ENCODE measurements at regions not wholly inside any gene's neighbourhood (a gene's known extent, or its start where the extent isn't known, plus 50 kb on each side); places are given as distances from the start of the nearest gene placed in this dataset.

DNA sequence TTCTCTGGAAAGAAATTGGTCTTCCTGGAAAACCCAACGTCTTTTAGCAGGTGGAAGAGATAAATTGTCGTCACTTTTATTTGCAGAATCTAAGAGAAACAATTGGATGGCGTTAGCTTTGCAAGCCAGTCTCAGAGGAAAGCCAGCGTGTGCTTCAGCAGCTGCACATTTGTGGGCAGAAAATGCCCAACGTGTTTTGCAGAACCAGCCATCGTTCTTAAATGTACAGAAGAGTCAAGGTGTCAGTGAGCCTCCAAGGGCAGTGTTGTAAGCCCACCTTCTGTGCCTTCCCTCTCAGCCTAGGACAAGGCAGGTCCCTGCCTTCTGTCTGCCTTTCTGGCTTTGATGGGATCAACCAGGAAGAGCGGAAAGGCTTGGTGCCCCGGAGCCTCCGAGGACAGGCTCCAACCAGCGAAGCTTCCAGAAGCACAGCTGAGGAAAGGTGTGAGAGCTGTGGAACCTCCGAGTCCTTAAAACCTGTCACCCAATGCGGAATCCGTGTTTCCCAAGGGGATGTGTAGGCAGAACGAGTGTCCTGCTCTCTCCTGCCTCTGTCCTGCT is 116.0 kb upstream of the IRX2 start:
- TF ChIP-seq, protein P1, sequence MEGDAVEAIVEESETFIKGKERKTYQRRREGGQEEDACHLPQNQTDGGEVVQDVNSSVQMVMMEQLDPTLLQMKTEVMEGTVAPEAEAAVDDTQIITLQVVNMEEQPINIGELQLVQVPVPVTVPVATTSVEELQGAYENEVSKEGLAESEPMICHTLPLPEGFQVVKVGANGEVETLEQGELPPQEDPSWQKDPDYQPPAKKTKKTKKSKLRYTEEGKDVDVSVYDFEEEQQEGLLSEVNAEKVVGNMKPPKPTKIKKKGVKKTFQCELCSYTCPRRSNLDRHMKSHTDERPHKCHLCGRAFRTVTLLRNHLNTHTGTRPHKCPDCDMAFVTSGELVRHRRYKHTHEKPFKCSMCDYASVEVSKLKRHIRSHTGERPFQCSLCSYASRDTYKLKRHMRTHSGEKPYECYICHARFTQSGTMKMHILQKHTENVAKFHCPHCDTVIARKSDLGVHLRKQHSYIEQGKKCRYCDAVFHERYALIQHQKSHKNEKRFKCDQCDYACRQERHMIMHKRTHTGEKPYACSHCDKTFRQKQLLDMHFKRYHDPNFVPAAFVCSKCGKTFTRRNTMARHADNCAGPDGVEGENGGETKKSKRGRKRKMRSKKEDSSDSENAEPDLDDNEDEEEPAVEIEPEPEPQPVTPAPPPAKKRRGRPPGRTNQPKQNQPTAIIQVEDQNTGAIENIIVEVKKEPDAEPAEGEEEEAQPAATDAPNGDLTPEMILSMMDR (IDR thresholded peaks at IDR 0.05): no peak
- TF ChIP-seq POLR2AphosphoS5 (IDR thresholded peaks at IDR 0.05) (no peak), POLR2A (IDR thresholded peaks at IDR 0.05) (no peak)
